Neutrophil (primary cell): ENCODE measurements at regions not wholly inside any gene's neighbourhood (a gene's known extent, or its start where the extent isn't known, plus 50 kb on each side); places are given as distances from the start of the nearest gene placed in this dataset.

Experiments used
- H3K27ac ChIP-seq: fragments of 200-600 bp; sonication (generic); 2 replicates; pipeline ENCODE4 v1.5.1; 2016; ENCODE audit warnings: mild to moderate bottlenecking, moderate library complexity
- H3K27me3 ChIP-seq: fragments of 200-600 bp; sonication (generic); 2 replicates; pipeline ENCODE4 v1.6.0; 2016; ENCODE audit warnings: mild to moderate bottlenecking
- H3K36me3 ChIP-seq: fragments of 200-600 bp; sonication (generic); 2 replicates; pipeline ENCODE4 v1.5.1; 2017
- H3K4me1 ChIP-seq, 2 experiments: fragments of 200-600 bp in 1 of 2; sonication (generic) in 1 of 2; 1 replicate in 1 of 2; 2 replicates in 1 of 2; pipeline versions ENCODE4 v1.5.1 to v1.6.1; 2013 to 2016; ENCODE audit warnings: low read depth in 1 of 2, low read length in 1 of 2, mild to moderate bottlenecking in 1 of 2, moderate library complexity in 1 of 2; ENCODE audit not compliant: control insufficient read depth in 1 of 2, insufficient read depth in 1 of 2
- H3K4me3 ChIP-seq, 2 experiments: fragments of 200-600 bp in 1 of 2; sonication (generic) in 1 of 2; 1 replicate in 1 of 2; 2 replicates in 1 of 2; pipeline ENCODE4 v1.5.1; 2013 to 2016; ENCODE audit warnings: low read depth in 1 of 2, low read length in 1 of 2, mild to moderate bottlenecking in 1 of 2, moderate library complexity in 1 of 2
- H3K9me3 ChIP-seq: fragments of 200-600 bp; sonication (generic); 2 replicates; pipeline ENCODE4 v1.5.1; 2016
- CTCF ChIP-seq: fragments of 200-600 bp; sonication (generic); IDR thresholded peaks from 2 replicates; pipeline ENCODE4 v1.5.1; 2016; ENCODE audit warnings: antibody characterized with exemption

GRCh38 chr10:118238573-118239235 is 103.4 kb downstream of the FAM204A start:
- H3K4me3 ChIP-seq: no peak overlapping the region
- H3K27me3 ChIP-seq: peaks cover 99% of the 10 kb centered on the region
- no peaks in the 10 kb centered on the region for H3K36me3 ChIP-seq
- no peak for TF ChIP-seq CTCF
- no peaks in the 10 kb centered on the region for H3K4me1 ChIP-seq
- no peaks in the 10 kb centered on the region for H3K9me3 ChIP-seq
- H3K27ac ChIP-seq: no peak overlapping the region

DNA sequence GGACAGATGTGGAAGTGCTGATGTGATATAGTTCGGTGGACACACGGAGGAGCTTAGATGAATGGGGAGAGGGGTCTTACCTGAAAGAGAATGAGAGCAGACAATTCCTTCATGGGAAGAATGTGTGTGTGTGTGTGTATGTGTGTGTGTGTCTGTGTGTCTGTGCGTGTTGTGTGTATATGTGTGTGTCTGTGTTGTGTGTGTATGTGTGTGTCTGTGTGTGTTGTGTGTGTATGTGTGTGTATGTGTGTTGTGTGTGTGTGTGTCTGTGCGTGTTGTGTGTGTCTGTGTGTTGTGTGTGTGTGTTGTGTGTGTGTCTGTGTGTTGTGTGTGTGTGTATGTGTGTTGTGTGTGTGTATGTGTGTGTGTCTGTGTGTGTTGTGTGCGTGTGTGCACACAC is 104.2 kb downstream of the FAM204A start:
- Histone ChIP-seq H3K27me3 (peaks cover 99% of the 10 kb centered on the region), H3K4me1 (no peaks in the 10 kb centered on the region), H3K4me3 (no peak overlapping the region), H3K9me3 (no peaks in the 10 kb centered on the region), H3K36me3 (no peaks in the 10 kb centered on the region), H3K27ac (no peak overlapping the region)
- no peak for TF ChIP-seq CTCF

DNA sequence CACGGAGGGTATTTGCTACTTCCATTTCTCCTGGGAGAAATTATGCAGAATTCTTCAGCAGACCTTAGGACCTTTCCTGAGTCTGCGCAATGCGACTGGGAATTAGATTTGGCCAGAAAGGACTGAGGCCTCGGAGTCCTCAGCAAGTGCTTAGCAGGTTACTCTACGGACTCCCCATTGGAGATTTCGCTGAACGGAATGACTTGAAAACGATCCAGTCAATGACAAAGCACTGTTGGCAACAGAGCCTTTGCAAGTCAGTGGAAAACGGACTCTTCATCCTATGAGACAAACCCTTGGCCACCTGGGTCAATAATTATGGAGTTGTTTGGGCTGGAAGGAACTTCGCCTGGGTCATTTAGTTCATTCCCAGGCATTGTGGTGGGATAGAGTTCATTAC is 107.4 kb downstream of the FAM204A start:
- no peak for TF ChIP-seq CTCF
- Histone ChIP-seq H3K4me3 (no peak overlapping the region), H3K27me3 (peaks cover 89% of the 10 kb centered on the region), H3K4me1 (no peaks in the 10 kb centered on the region), H3K27ac (no peak overlapping the region), H3K36me3 (no peaks in the 10 kb centered on the region), H3K9me3 (no peaks in the 10 kb centered on the region)

GRCh38 chr10:118220346-118220850 is 121.7 kb downstream of the FAM204A start:
- H3K27me3 ChIP-seq: peaks cover 17% of the 10 kb centered on the region

GRCh38 chr10:118218562-118218961 is 123.6 kb downstream of the FAM204A start:
- H3K4me3 ChIP-seq: no peak overlapping the region
- H3K9me3 ChIP-seq: no peaks in the 10 kb centered on the region
- H3K27ac ChIP-seq: no peak overlapping the region
- H3K27me3 ChIP-seq: peaks cover 19% of the 10 kb centered on the region
- H3K4me1 ChIP-seq: no peaks in the 10 kb centered on the region
- TF ChIP-seq CTCF: no peak
- H3K36me3 ChIP-seq: no peaks in the 10 kb centered on the region

More at GRCh38 chr10:118220346-118220850, 121.7 kb downstream of the FAM204A start:
- H3K9me3 ChIP-seq: no peaks in the 10 kb centered on the region
- H3K36me3 ChIP-seq: no peaks in the 10 kb centered on the region
- no peaks in the 10 kb centered on the region for H3K4me1 ChIP-seq
- H3K4me3 ChIP-seq: no peak overlapping the region
- TF ChIP-seq CTCF: no peak
- H3K27ac ChIP-seq: no peak overlapping the region
